ENCODE measurements at regions not wholly inside any gene's neighbourhood (a gene's known extent, or its start where the extent isn't known, plus 50 kb on each side); places are given as distances from the start of the nearest gene placed in this dataset.

GRCh38 chrX:96563646-96564045 is 121.0 kb upstream of the DIAPH2 start:
- Histone ChIP-seq H3K27ac (ENCODE audit: low read depth, low read length) (no peak overlapping the region), H2AFZ (ENCODE audit: low read length) (no peak overlapping the region), H3K36me3 (ENCODE audit: insufficient read depth, low read length) (no peaks in the 10 kb centered on the region), H3K4me3 (ENCODE audit: insufficient read depth, low read length) (no peak overlapping the region), H3K79me2 (ENCODE audit: insufficient read depth, low read length) (no peaks in the 10 kb centered on the region), H3K4me2 (ENCODE audit: insufficient read depth, low read length) (no peak overlapping the region), H4K20me1 (ENCODE audit: insufficient read depth, low read length) (no peaks in the 10 kb centered on the region), H3K9me3 (ENCODE audit: low read depth, low read length) (no peaks in the 10 kb centered on the region), H3K27me3 (ENCODE audit: insufficient read depth, low read length) (no peaks in the 10 kb centered on the region), H3K4me1 (ENCODE audit: insufficient read depth, low read length) (no peaks in the 10 kb centered on the region)
- TF ChIP-seq CTCF (IDR thresholded peaks at IDR 0.05; ENCODE audit: extremely low read depth, low read depth, low read length), result no peak
- DNase-seq (ENCODE audit: insufficient read length, low spot score, missing footprints), result no peak

GRCh38 chrX:96564595-96564994 is 120.0 kb upstream of the DIAPH2 start:
- Histone ChIP-seq H3K27me3 (ENCODE audit: insufficient read depth, low read length) (no peaks in the 10 kb centered on the region), H3K36me3 (ENCODE audit: insufficient read depth, low read length) (no peaks in the 10 kb centered on the region), H2AFZ (ENCODE audit: low read length) (no peak overlapping the region), H3K79me2 (ENCODE audit: insufficient read depth, low read length) (no peaks in the 10 kb centered on the region), H3K9me3 (ENCODE audit: low read depth, low read length) (no peaks in the 10 kb centered on the region), H3K4me1 (ENCODE audit: insufficient read depth, low read length) (no peaks in the 10 kb centered on the region), H4K20me1 (ENCODE audit: insufficient read depth, low read length) (no peaks in the 10 kb centered on the region), H3K27ac (ENCODE audit: low read depth, low read length) (no peak overlapping the region), H3K4me3 (ENCODE audit: insufficient read depth, low read length) (no peak overlapping the region), H3K4me2 (ENCODE audit: insufficient read depth, low read length) (no peak overlapping the region)
- no peak for DNase-seq (ENCODE audit: insufficient read length, low spot score, missing footprints)
- TF ChIP-seq CTCF (IDR thresholded peaks at IDR 0.05; ENCODE audit: extremely low read depth, low read depth, low read length), result no peak

- Histone ChIP-seq H3K4me2 (ENCODE audit: insufficient read depth, low read length) (no peak overlapping the region), H3K4me1 (ENCODE audit: insufficient read depth, low read length) (no peaks in the 10 kb centered on the region), H3K27ac (ENCODE audit: low read depth, low read length) (no peak overlapping the region), H3K36me3 (ENCODE audit: insufficient read depth, low read length) (no peaks in the 10 kb centered on the region), H3K9me3 (ENCODE audit: low read depth, low read length) (no peaks in the 10 kb centered on the region), H2AFZ (ENCODE audit: low read length) (no peak overlapping the region), H3K27me3 (ENCODE audit: insufficient read depth, low read length) (no peaks in the 10 kb centered on the region), H3K4me3 (ENCODE audit: insufficient read depth, low read length) (no peak overlapping the region), H3K79me2 (ENCODE audit: insufficient read depth, low read length) (no peaks in the 10 kb centered on the region), H4K20me1 (ENCODE audit: insufficient read depth, low read length) (no peaks in the 10 kb centered on the region)
- no peak for DNase-seq (ENCODE audit: insufficient read length, low spot score, missing footprints)
- no peak for TF ChIP-seq CTCF (IDR thresholded peaks at IDR 0.05; ENCODE audit: extremely low read depth, low read depth, low read length)
Observed at GRCh38 chrX:96566878-96567277, 117.8 kb upstream of the DIAPH2 start.

GRCh38 chrX:96568071-96568470 is 116.6 kb upstream of the DIAPH2 start:
- Histone ChIP-seq H4K20me1 (ENCODE audit: insufficient read depth, low read length) (no peaks in the 10 kb centered on the region), H3K4me3 (ENCODE audit: insufficient read depth, low read length) (no peak overlapping the region), H3K9me3 (ENCODE audit: low read depth, low read length) (no peaks in the 10 kb centered on the region), H3K36me3 (ENCODE audit: insufficient read depth, low read length) (no peaks in the 10 kb centered on the region), H3K79me2 (ENCODE audit: insufficient read depth, low read length) (no peaks in the 10 kb centered on the region), H3K27ac (ENCODE audit: low read depth, low read length) (no peak overlapping the region), H2AFZ (ENCODE audit: low read length) (no peak overlapping the region), H3K27me3 (ENCODE audit: insufficient read depth, low read length) (no peaks in the 10 kb centered on the region), H3K4me1 (ENCODE audit: insufficient read depth, low read length) (no peaks in the 10 kb centered on the region), H3K4me2 (ENCODE audit: insufficient read depth, low read length) (no peak overlapping the region)
- no peak for DNase-seq (ENCODE audit: insufficient read length, low spot score, missing footprints)
- TF ChIP-seq CTCF (IDR thresholded peaks at IDR 0.05; ENCODE audit: extremely low read depth, low read depth, low read length), result no peak
